Right forelimb (tissue), 1 donor: ENCODE measurements at regions not wholly inside any gene's neighbourhood (a gene's known extent, or its start where the extent isn't known, plus 50 kb on each side); places are given as distances from the start of the nearest gene placed in this dataset.
"Not testable (repeated sequence)": the region's sequence is repeated elsewhere in the genome, so short reads cannot be mapped to it uniquely, and the experiment has no call there.

Source experiments
- DNase-seq: peaks from one replicate; pipeline ENCODE4 v3.0.0-alpha.2; 2018

DNA sequence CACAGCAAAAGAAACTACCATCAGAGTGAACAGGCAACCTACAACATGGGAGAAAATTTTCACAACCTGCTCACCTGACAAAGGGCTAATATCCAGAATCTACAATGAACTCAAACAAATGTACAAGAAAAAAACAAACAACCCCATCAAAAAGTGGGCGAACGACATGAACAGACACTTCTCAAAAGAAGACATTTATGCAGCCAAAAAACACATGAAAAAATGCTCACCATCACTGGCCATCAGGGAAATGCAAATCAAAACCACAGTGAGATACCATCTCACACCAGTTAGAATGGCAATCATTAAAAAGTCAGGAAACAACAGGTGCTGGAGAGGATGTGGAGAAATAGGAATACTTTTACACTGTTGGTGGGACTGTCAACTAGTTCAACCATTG lies 207.8 kb downstream of the USP6NL start:
- DNase-seq = not testable (repeated sequence)

- DNase-seq = no peak
Observed at GRCh38 chr10:11403116-11403515, 208.3 kb downstream of the USP6NL start.

GRCh38 chr10:11402392-11402791 lies 209.1 kb downstream of the USP6NL start:
- DNase-seq = no peak

DNA sequence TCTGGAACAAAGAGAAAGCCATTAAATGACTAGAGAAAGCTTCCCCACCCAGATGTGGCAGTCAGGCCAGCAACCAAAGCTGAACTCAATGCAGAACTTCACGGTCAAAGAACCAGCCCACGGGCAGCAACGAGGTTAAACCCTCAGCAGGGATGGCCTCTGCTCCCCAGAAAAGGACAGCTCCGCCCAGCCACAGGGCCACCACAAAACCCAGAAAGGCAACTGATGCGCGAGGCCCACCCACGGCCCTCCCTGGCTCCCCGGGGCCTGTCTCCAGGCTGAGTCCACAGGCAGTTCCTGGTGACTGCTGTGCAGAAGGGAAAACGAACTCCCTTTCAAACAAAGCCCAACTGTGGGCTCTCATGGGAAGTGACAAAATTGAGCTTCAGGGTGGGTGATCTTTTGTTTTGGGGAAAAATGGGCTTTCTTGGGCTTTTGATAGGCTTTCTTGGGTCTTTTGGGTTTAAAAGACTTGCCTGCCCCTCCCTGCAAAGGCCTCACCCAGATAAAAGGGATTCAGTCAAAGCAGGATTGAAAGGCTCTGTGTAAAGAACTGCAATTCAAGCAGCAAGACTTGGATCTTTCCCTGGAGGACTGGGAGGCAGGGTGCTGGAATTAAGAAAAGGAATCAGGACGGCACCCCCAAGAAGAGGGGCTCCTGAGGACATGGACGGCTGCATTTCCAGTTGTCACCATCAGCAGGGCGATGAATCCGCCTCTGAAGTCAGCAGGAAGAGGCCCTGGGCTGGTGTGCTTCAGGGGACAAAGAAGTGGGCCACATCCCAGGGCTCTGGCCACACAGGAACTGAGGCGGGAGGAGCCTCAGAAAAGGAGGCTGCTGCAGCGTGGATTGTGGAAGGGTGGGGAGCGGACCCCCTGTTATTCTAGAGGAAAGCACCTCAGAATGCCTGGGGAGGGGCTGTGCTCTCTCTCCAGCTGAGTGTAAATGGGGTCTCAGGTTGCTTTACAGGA lies 209.9 kb downstream of the USP6NL start:
- DNase-seq = no peak

DNA sequence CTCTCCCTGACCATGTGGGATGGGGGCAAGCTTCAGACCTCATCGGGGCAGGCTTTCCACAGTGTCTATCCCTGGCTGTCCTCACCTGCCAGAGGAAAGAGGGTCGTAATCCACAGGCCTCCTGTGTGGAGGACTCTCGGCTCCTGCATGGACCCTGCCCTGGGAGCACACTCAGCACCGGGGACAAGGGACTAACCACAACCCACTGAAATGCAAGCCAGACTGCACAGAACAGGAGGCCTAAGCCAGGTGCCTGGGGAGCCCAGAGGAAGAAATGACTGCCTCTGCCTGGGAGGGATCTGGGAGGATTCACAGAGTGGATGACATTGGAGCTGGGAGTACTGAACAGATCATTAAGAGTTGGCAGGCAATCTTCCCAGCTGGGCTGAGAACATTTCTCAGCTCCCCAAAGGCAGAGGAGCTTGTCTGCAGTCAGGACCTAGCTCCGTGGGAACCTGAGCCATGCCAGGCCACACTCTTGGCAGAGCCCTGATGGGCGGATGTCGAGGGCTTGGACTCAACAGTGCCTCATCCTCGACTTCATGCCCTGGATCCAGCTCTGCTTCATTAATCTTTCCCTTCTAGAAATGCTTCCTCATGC lies 213.4 kb downstream of the USP6NL start:
- peak; percentile 71 for DNase-seq

GRCh38 chr10:11397077-11397965 lies 214.1 kb downstream of the USP6NL start:
- DNase-seq = peak; percentile 52

- no peak for DNase-seq
Observed at GRCh38 chr10:11396311-11396955, 215.0 kb downstream of the USP6NL start.

- no peak for DNase-seq
Observed at GRCh38 chr10:11395581-11396310, 215.7 kb downstream of the USP6NL start.

DNA sequence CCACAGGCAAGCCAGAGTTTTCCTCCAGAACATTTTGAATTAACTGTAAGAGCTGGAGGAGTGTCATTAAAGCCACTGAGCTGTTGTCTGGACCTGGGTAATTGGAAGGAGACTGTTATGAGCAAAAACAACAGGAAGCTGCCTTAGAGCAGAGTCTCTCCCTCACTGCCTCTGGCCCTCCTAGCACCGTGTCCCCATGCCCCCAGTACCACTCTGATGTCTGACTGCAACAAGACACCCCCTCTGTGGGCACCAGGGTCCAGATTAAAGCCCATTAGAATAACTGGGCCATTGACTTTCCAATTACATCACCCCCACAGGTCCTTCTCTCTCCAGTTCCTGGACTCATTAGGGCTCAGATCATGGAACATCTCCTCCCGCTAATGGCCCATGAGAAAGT lies 216.3 kb downstream of the USP6NL start:
- DNase-seq = no peak

DNA sequence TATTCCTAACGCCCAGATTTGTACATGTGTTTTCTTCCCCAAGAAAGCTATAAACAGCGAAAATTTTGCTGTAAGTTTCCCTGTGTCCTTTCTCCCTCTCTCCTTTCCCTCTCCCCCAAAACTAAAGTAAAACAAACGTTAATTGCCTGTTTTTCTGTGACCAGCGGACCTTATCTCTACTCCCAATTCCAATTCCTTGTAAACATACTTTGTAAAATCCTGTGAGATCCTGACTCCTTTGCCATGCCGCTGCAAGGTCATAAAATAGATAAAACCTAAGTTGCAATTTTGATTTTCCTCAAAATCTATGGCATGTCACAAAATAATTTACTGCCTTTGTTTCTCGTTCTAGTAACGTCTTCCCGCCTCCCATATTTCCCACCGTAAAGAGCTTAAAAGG lies 217.6 kb downstream of the USP6NL start:
- DNase-seq = no peak

DNA sequence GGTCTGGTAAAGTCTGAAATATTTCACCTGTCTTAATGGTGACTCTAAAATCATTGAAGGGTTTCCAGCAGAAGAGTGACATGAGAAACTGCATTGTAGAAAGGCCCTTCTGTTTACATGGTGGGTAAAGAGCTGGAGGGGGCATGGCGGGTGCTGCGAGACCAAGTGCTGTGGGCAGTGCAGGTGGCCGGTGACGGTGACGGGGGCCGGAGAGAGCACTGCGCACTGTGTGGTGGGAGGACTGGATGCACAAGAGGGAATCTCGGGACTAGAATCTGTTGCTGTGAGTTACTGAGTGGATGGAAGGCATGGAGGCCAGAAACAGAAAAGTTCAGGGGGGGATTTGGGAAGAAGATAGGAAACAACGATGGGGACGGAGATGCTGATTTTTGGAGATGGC lies 218.7 kb downstream of the USP6NL start:
- no peak for DNase-seq

DNA sequence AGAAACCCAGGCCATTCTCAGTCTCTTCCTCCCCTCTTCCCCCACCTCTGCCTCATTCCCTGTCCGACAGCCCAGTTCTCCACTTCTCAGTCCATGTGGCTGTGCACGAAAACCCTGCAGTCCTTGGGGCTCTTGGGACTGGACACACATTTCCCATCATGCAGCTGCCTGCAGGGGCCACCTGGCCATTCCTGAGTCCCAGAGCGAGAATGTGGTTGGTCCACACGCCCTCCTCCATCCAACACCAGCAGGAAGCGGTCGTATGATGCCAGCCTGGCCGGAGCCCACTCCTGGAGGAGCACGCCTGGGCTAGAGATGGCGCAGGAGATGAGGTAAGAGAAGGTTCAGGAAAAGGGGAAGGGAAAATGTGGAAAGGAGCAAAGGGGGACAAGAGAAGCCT lies 222.5 kb downstream of the USP6NL start:
- no peak for DNase-seq

- DNase-seq = no peak
Observed at GRCh38 chr10:11387551-11388222, 223.8 kb downstream of the USP6NL start.

GRCh38 chr10:11387044-11387443 lies 224.4 kb downstream of the USP6NL start:
- no peak for DNase-seq
